Panc1 (cell line): ENCODE measurements at regions not wholly inside any gene's neighbourhood (a gene's known extent, or its start where the extent isn't known, plus 50 kb on each side); places are given as distances from the start of the nearest gene placed in this dataset.

Experiments
- CTCF ChIP-seq: fragments of 450-650 bp; IDR thresholded peaks from 2 replicates; pipeline ENCODE4 v1.5.1; 2017; ENCODE audit warnings: mild to moderate bottlenecking
- POLR2AphosphoS5 ChIP-seq: IDR thresholded peaks from 2 replicates; pipeline ENCODE4 v1.6.1; 2012; ENCODE audit warnings: mild to moderate bottlenecking, low read depth, low read length, moderate library complexity
- REST ChIP-seq, 2 experiments: IDR thresholded peaks; 2 replicates each; pipeline ENCODE4 v1.6.1; 2011 to 2012; ENCODE audit warnings: low read depth in 2 of 2, control low read depth in 1 of 2, low read length in 1 of 2, mild to moderate bottlenecking in 1 of 2, moderate library complexity in 1 of 2; ENCODE audit not compliant: insufficient read depth in 1 of 2

GRCh38 chr12:105552056-105552455 lies 221.6 kb downstream of the C12orf75 start:
- TF ChIP-seq CTCF (no peak), REST (IDR thresholded peaks at IDR 0.05; ENCODE audit: insufficient read depth in 1 of 2, low read depth in 2 of 2, low read length in 1 of 2) (no peak), POLR2AphosphoS5 (no peak)
